Mesenchymal stem cell (in vitro differentiated cells and primary cell): ENCODE measurements at regions not wholly inside any gene's neighbourhood (a gene's known extent, or its start where the extent isn't known, plus 50 kb on each side); places are given as distances from the start of the nearest gene placed in this dataset.

Source experiments
- DNase-seq: peaks from one replicate; pipeline ENCODE4 v3.0.0-alpha.2; 2013
- H2AFZ ChIP-seq: one replicate; pipeline ENCODE4 v1.6.1; 2013; ENCODE audit warnings: low read depth, mild to moderate bottlenecking, control low read depth, inconsistent platforms, low read length, moderate library complexity
- H2AK5ac ChIP-seq: 2 replicates; pipeline ENCODE4 v1.6.1; 2013; ENCODE audit warnings: low read length, moderate library complexity, mild to moderate bottlenecking, inconsistent platforms; ENCODE audit not compliant: severe bottlenecking
- H2BK120ac ChIP-seq: one replicate; pipeline ENCODE4 v1.6.1; 2013; ENCODE audit warnings: low read depth, mild to moderate bottlenecking, inconsistent platforms, low read length, moderate library complexity
- H2BK12ac ChIP-seq, 2 experiments: one replicate each; pipeline ENCODE4 v1.6.1; 2013; ENCODE audit warnings: inconsistent platforms in 2 of 2, low read length in 2 of 2, mild to moderate bottlenecking in 2 of 2, moderate library complexity in 2 of 2, control low read depth in 1 of 2
- H2BK15ac ChIP-seq: one replicate; pipeline ENCODE4 v1.6.1; 2013; ENCODE audit warnings: mild to moderate bottlenecking, low read depth, inconsistent platforms; ENCODE audit not compliant: poor library complexity, severe bottlenecking
- H2BK5ac ChIP-seq: 2 replicates; pipeline ENCODE4 v1.6.1; 2013; ENCODE audit warnings: low read depth, mild to moderate bottlenecking, low read length, control low read depth, inconsistent platforms; ENCODE audit not compliant: poor library complexity, severe bottlenecking
- H3K14ac ChIP-seq, 2 experiments: one replicate each; pipeline ENCODE4 v1.6.1; 2013; ENCODE audit warnings: inconsistent platforms in 2 of 2, low read length in 2 of 2, control low read depth in 1 of 2, mild to moderate bottlenecking in 1 of 2, moderate library complexity in 1 of 2
- H3K18ac ChIP-seq, 2 experiments: one replicate each; pipeline ENCODE4 v1.6.1; 2013; ENCODE audit warnings: inconsistent platforms in 2 of 2, low read length in 2 of 2, control low read depth in 1 of 2, low read depth in 1 of 2, mild to moderate bottlenecking in 1 of 2
- H3K23ac ChIP-seq, 2 experiments: one replicate each; pipeline ENCODE4 v1.6.1; 2013; ENCODE audit warnings: inconsistent platforms in 2 of 2, low read length in 2 of 2, mild to moderate bottlenecking in 2 of 2, moderate library complexity in 2 of 2, control low read depth in 1 of 2
- H3K27ac ChIP-seq: 2 replicates; pipeline ENCODE4 v1.5.1; 2013; ENCODE audit warnings: mild to moderate bottlenecking, moderate library complexity, low read length, control low read depth, inconsistent platforms; ENCODE audit not compliant: poor library complexity, severe bottlenecking
- H3K27me3 ChIP-seq, 2 experiments: 2 replicates each; pipeline versions ENCODE4 v1.6.1 to v1.7.0; 2013; ENCODE audit warnings: low read length in 2 of 2, mild to moderate bottlenecking in 2 of 2, moderate library complexity in 2 of 2, control low read depth in 1 of 2, inconsistent platforms in 1 of 2; ENCODE audit not compliant: control insufficient read depth in 1 of 2, insufficient read depth in 1 of 2
- H3K36me3 ChIP-seq, 2 experiments: 2 replicates each; pipeline versions ENCODE4 v1.6.1 to v1.7.0; 2013; ENCODE audit warnings: low read length in 2 of 2, control low read depth in 1 of 2, inconsistent platforms in 1 of 2, low read depth in 1 of 2, mild to moderate bottlenecking in 1 of 2; ENCODE audit not compliant: insufficient read depth in 2 of 2, control insufficient read depth in 1 of 2
- H3K4ac ChIP-seq, 2 experiments: one replicate each; pipeline ENCODE4 v1.6.1; 2013; ENCODE audit warnings: inconsistent platforms in 2 of 2, low read length in 2 of 2, mild to moderate bottlenecking in 2 of 2, moderate library complexity in 2 of 2, control low read depth in 1 of 2, low read depth in 1 of 2
- H3K4me1 ChIP-seq: 2 replicates; pipeline ENCODE4 v1.6.1; 2013; ENCODE audit warnings: low read depth, low read length, control low read depth; ENCODE audit not compliant: control insufficient read depth, insufficient read depth
- H3K4me2 ChIP-seq: 2 replicates; pipeline ENCODE4 v1.6.1; 2013; ENCODE audit warnings: low read length, mild to moderate bottlenecking, inconsistent platforms; ENCODE audit not compliant: poor library complexity, severe bottlenecking
- H3K4me3 ChIP-seq, 2 experiments: 2 replicates each; pipeline versions ENCODE4 v1.5.1 to v1.7.0; 2013; ENCODE audit warnings: low read length in 2 of 2, mild to moderate bottlenecking in 2 of 2, control low read depth in 1 of 2, low read depth in 1 of 2; ENCODE audit not compliant: insufficient read depth in 1 of 2
- H3K79me1 ChIP-seq: replicated peaks from 2 replicates; pipeline ENCODE4 v1.6.1; 2013; ENCODE audit warnings: mild to moderate bottlenecking, control low read depth, low read length, inconsistent platforms; ENCODE audit not compliant: poor library complexity, severe bottlenecking
- H3K9ac ChIP-seq: 2 replicates; pipeline ENCODE4 v1.7.0; 2013; ENCODE audit warnings: mild to moderate bottlenecking, low read length, moderate library complexity
- H3K9me3 ChIP-seq: 2 replicates; pipeline ENCODE4 v1.7.0; 2013; ENCODE audit warnings: mild to moderate bottlenecking, low read length; ENCODE audit not compliant: control insufficient read depth
- H4K8ac ChIP-seq: one replicate; pipeline ENCODE4 v1.6.1; 2013; ENCODE audit warnings: inconsistent platforms, mild to moderate bottlenecking, low read length, moderate library complexity
- H4K91ac ChIP-seq: one replicate; pipeline ENCODE4 v1.6.1; 2013; ENCODE audit warnings: mild to moderate bottlenecking, low read length, inconsistent platforms
- WGBS: methylation state at CpG from one replicate; pipeline ENCODE4 v1.1.7; 2013; ENCODE audit warnings: mixed read lengths; 5-methylcytosine and 5-hydroxymethylcytosine counted together

- Histone ChIP-seq H2BK120ac (no peak overlapping the region), H2AFZ (no peak overlapping the region), H3K4ac (no peak overlapping the region), H3K4me2 (no peak overlapping the region), H3K9ac (no peak overlapping the region), H3K23ac (no peak overlapping the region), H3K79me1 (no peaks in the 10 kb centered on the region), H3K27me3 (peaks cover 0 to 5% of the 10 kb centered on the region in 2 experiments), H4K8ac (no peak overlapping the region), H3K14ac (no peak overlapping the region), H3K36me3 (no peaks in the 10 kb centered on the region), H3K4me3 (no peak overlapping the region), H2BK12ac (no peak overlapping the region), H3K4me1 (no peaks in the 10 kb centered on the region), H2AK5ac (no peak overlapping the region), H3K18ac (no peak overlapping the region), H3K9me3 (peaks cover 21% of the 10 kb centered on the region), H2BK15ac (no peak overlapping the region), H2BK5ac (no peak overlapping the region), H3K27ac (no peak overlapping the region), H4K91ac (no peak overlapping the region)
- DNase-seq, result no peak
- 94% methylated on average over 8 of the region's 8 CpGs for WGBS
Observed at GRCh38 chr11:122488892-122489706, 166.4 kb upstream of the UBASH3B start.

- Histone ChIP-seq H3K23ac (no peak overlapping the region), H2BK15ac (no peak overlapping the region), H3K4me1 (no peaks in the 10 kb centered on the region), H2BK12ac (no peak overlapping the region), H3K79me1 (no peaks in the 10 kb centered on the region), H3K18ac (no peak overlapping the region), H2BK120ac (no peak overlapping the region), H3K9ac (no peak overlapping the region), H3K14ac (no peak overlapping the region), H4K91ac (no peak overlapping the region), H4K8ac (no peak overlapping the region), H2AK5ac (no peak overlapping the region), H3K36me3 (no peaks in the 10 kb centered on the region), H3K9me3 (peaks cover 34% of the 10 kb centered on the region), H3K4me3 (no peak overlapping the region), H2BK5ac (no peak overlapping the region), H3K27me3 (peaks cover 0 to 5% of the 10 kb centered on the region in 2 experiments), H3K4me2 (no peak overlapping the region), H2AFZ (no peak overlapping the region), H3K27ac (no peak overlapping the region), H3K4ac (no peak overlapping the region)
- WGBS, result 99% methylated on average over 3 of the region's 3 CpGs
- no peak for DNase-seq
Observed at GRCh38 chr11:122487669-122488068, 167.9 kb upstream of the UBASH3B start.

- Histone ChIP-seq H3K9me3 (peaks cover 37% of the 10 kb centered on the region), H3K27ac (no peak overlapping the region), H3K4me1 (no peaks in the 10 kb centered on the region), H2AK5ac (no peak overlapping the region), H3K79me1 (no peaks in the 10 kb centered on the region), H3K36me3 (no peaks in the 10 kb centered on the region), H2BK5ac (no peak overlapping the region), H3K18ac (no peak overlapping the region), H2BK120ac (no peak overlapping the region), H3K14ac (no peak overlapping the region), H4K91ac (no peak overlapping the region), H2BK12ac (no peak overlapping the region), H3K27me3 (peaks cover 0 to 5% of the 10 kb centered on the region in 2 experiments), H3K4ac (no peak overlapping the region), H2AFZ (no peak overlapping the region), H3K4me2 (no peak overlapping the region), H2BK15ac (no peak overlapping the region), H3K23ac (no peak overlapping the region), H4K8ac (no peak overlapping the region), H3K4me3 (no peak overlapping the region), H3K9ac (no peak overlapping the region)
- DNase-seq, result peak; percentile 9
- WGBS, result 68% methylated on average over 5 of the region's 5 CpGs
Observed at GRCh38 chr11:122486793-122487495, 168.6 kb upstream of the UBASH3B start.

- Histone ChIP-seq H3K4ac (no peak overlapping the region), H2AFZ (no peak overlapping the region), H3K9ac (no peak overlapping the region), H3K23ac (no peak overlapping the region), H3K4me2 (no peak overlapping the region), H3K79me1 (no peaks in the 10 kb centered on the region), H3K27me3 (no peaks in the 10 kb centered on the region), H3K18ac (no peak overlapping the region), H2BK120ac (no peak overlapping the region), H3K14ac (no peak overlapping the region), H2BK5ac (no peak overlapping the region), H3K36me3 (no peaks in the 10 kb centered on the region), H3K9me3 (peaks cover 28% of the 10 kb centered on the region), H4K91ac (no peak overlapping the region), H3K4me3 (no peak overlapping the region), H2AK5ac (no peak overlapping the region), H2BK12ac (no peak overlapping the region), H3K4me1 (no peaks in the 10 kb centered on the region), H2BK15ac (no peak overlapping the region), H3K27ac (no peak overlapping the region), H4K8ac (no peak overlapping the region)
- no peak for DNase-seq
- WGBS, result 88% methylated on average over 2 of the region's 2 CpGs
Observed at GRCh38 chr11:122478986-122479385, 176.5 kb upstream of the UBASH3B start.
